Neuronal stem cell (in vitro differentiated cells): ENCODE measurements at regions not wholly inside any gene's neighbourhood (a gene's known extent, or its start where the extent isn't known, plus 50 kb on each side); places are given as distances from the start of the nearest gene placed in this dataset.

ENCODE experiments used
- DNase-seq: peaks from one replicate; pipeline ENCODE4 v3.0.0-alpha.2; 2013; ENCODE audit warnings: low spot score
- H2AFZ ChIP-seq: one replicate; pipeline ENCODE4 v1.6.1; 2013; ENCODE audit warnings: mild to moderate bottlenecking, low read length, inconsistent platforms
- H2AK5ac ChIP-seq: 2 replicates; pipeline ENCODE4 v1.6.1; 2013; ENCODE audit warnings: low read depth, mild to moderate bottlenecking, inconsistent platforms, low read length, moderate library complexity, mixed read lengths
- H2BK120ac ChIP-seq: 2 replicates; pipeline ENCODE4 v1.6.1; 2013; ENCODE audit warnings: low read depth, mild to moderate bottlenecking, inconsistent platforms, low read length, moderate library complexity, mixed read lengths
- H2BK12ac ChIP-seq: one replicate; pipeline ENCODE4 v1.6.1; 2013; ENCODE audit warnings: low read length, inconsistent platforms
- H2BK15ac ChIP-seq: 2 replicates; pipeline ENCODE4 v1.6.1; 2013; ENCODE audit warnings: mild to moderate bottlenecking, low read length, inconsistent platforms, mixed read lengths
- H2BK5ac ChIP-seq: one replicate; pipeline ENCODE4 v1.6.1; 2013; ENCODE audit warnings: inconsistent platforms, mild to moderate bottlenecking, low read length, moderate library complexity
- H3K14ac ChIP-seq: one replicate; pipeline ENCODE4 v1.6.1; 2013; ENCODE audit warnings: low read length, inconsistent platforms
- H3K18ac ChIP-seq: 2 replicates; pipeline ENCODE4 v1.6.1; 2013; ENCODE audit warnings: low read length, inconsistent platforms
- H3K23ac ChIP-seq: 2 replicates; pipeline ENCODE4 v1.6.1; 2013; ENCODE audit warnings: low read depth, mild to moderate bottlenecking, mixed read lengths, low read length, inconsistent platforms; ENCODE audit not compliant: poor library complexity
- H3K27ac ChIP-seq: replicated peaks from 3 replicates; pipeline ENCODE4 v1.5.1; 2013; ENCODE audit warnings: low read length, inconsistent platforms
- H3K27me3 ChIP-seq, 3 experiments: 2 replicates each; pipeline ENCODE4 v1.6.1; 2013; ENCODE audit warnings: low read length in 3 of 3, mild to moderate bottlenecking in 2 of 3, inconsistent platforms in 1 of 3, low read depth in 1 of 3, mixed read lengths in 1 of 3, moderate library complexity in 1 of 3; ENCODE audit not compliant: control insufficient read depth in 3 of 3, insufficient read depth in 3 of 3
- H3K36me3 ChIP-seq, 2 donors: replicated peaks in 1 of 2; 2 replicates each; pipeline ENCODE4 v1.6.1; 2013; ENCODE audit warnings: low read length in 2 of 2; ENCODE audit not compliant: control insufficient read depth in 2 of 2, insufficient read depth in 2 of 2
- H3K4ac ChIP-seq: 2 replicates; pipeline ENCODE4 v1.6.1; 2013; ENCODE audit warnings: inconsistent platforms, mild to moderate bottlenecking, low read length, moderate library complexity
- H3K4me1 ChIP-seq, 2 donors: 1 replicate in 1 of 2; 2 replicates in 1 of 2; pipeline ENCODE4 v1.6.1; 2013; ENCODE audit warnings: low read length in 2 of 2, low read depth in 1 of 2; ENCODE audit not compliant: control insufficient read depth in 2 of 2, insufficient read depth in 1 of 2
- H3K4me2 ChIP-seq: one replicate; pipeline ENCODE4 v1.6.1; 2013; ENCODE audit warnings: mild to moderate bottlenecking, low read length, inconsistent platforms; ENCODE audit not compliant: insufficient read depth, poor library complexity, severe bottlenecking
- H3K4me3 ChIP-seq, 2 donors: 2 replicates each; pipeline ENCODE4 v1.5.1; 2013; ENCODE audit warnings: low read length in 2 of 2, mild to moderate bottlenecking in 2 of 2, inconsistent platforms in 1 of 2, moderate library complexity in 1 of 2
- H3K79me1 ChIP-seq: one replicate; pipeline ENCODE4 v1.6.1; 2013; ENCODE audit warnings: low read depth, mild to moderate bottlenecking, inconsistent platforms, low read length, moderate library complexity
- H3K9ac ChIP-seq: one replicate; pipeline ENCODE4 v1.6.1; 2013; ENCODE audit warnings: mild to moderate bottlenecking, low read depth, low read length, inconsistent platforms; ENCODE audit not compliant: poor library complexity
- H3K9me3 ChIP-seq, 2 donors: replicated peaks in 1 of 2; 2 replicates each; pipeline versions ENCODE3 to v1.6.1; 2013; ENCODE audit warnings: low read length in 2 of 2, mild to moderate bottlenecking in 2 of 2, inconsistent platforms in 1 of 2, low read depth in 1 of 2, mixed read lengths in 1 of 2, moderate library complexity in 1 of 2; ENCODE audit not compliant: control insufficient read depth in 2 of 2, insufficient read depth in 1 of 2
- H4K8ac ChIP-seq: one replicate; pipeline ENCODE4 v1.6.1; 2013; ENCODE audit warnings: low read depth, mild to moderate bottlenecking, inconsistent platforms, low read length, moderate library complexity
- H4K91ac ChIP-seq: one replicate; pipeline ENCODE4 v1.6.1; 2013; ENCODE audit warnings: low read length, low read depth, mild to moderate bottlenecking, inconsistent platforms; ENCODE audit not compliant: poor library complexity
- WGBS, 2 donors: extraction: QIAGEN DNeasy Blood & Tissue Kit; methylation state at CpG; one replicate each; pipeline ENCODE4 v1.1.7; 2013; ENCODE audit warnings: missing lambda C conversion rate in 2 of 2, mixed read lengths in 1 of 2; ENCODE audit not compliant: insufficient read length in 2 of 2, insufficient replicate concordance in 1 of 2; ENCODE audit errors: extremely low coverage in 2 of 2; 5-methylcytosine and 5-hydroxymethylcytosine counted together

DNA sequence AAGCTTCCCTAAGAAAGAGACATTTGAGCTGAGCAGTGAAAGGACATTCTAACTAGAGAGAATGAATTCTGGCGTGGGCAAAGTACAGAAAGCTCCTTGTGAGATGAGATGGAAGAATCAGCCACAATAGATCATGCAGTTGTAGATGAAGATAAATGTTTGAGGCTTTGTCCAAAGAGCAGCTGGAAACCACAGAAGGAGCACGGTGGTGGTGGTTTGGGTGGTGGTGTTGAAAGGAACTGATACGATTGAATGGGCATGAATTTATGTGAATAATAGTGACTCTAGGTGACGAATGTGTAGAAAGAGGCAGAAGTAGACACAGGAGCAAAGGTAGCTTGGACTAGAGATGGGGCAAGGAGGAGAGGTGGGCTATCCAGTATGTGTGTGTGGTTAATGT, 260.5 kb upstream of the TMTC1 start:
- H3K27ac ChIP-seq, result no peak overlapping the region
- DNase-seq, result no peak
- no peak overlapping the region for H2BK12ac ChIP-seq

DNA sequence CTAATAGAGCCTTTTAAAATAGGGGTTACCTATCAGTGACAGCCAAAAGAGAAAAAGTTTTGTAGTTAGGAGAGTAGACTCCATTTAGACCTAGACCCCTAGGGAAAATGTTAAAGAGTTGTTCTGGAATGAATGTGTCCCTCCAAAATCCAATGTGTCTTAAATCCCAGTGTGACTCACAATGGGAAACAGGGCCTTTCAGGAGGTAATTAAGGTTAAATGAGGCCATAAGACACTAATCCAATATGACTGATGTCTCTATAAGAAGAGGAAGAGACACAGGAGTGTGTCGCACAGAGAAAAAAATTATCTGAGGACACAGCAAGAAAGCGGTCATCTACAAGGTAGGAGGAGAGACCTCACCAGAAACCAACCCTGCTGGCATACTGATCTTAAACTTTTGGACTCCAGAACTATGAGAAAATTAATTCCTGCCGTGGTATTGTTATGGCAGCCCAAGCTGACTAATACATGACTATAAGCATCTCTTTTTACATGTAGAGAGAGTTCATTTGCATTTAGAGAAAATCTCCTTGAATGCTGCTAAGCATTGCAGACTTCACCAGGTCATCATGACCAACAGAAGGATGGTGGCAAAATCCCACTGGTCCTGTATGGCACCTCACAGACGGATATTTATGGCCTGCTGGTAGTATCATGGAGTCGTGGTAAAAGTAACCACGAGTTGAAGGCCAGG, 259.6 kb upstream of the TMTC1 start:
- H4K91ac ChIP-seq, result no peak overlapping the region
- H2BK12ac ChIP-seq, result no peak overlapping the region
- no peak overlapping the region for H3K9ac ChIP-seq
- H2BK15ac ChIP-seq, result no peak overlapping the region
- no CpG with 5 or more reads among the region's 6 CpGs for WGBS, 2 donors
- no peak for DNase-seq
- no peaks in the 10 kb centered on the region for H3K27me3 ChIP-seq
- H3K4ac ChIP-seq, result no peak overlapping the region
- no peak overlapping the region for H3K18ac ChIP-seq
- no peak overlapping the region for H2AK5ac ChIP-seq
- H3K36me3 ChIP-seq, result no peaks in the 10 kb centered on the region
- H3K4me1 ChIP-seq, result peaks cover 0 to 2% of the 10 kb centered on the region in 2 donors
- H3K79me1 ChIP-seq, result no peaks in the 10 kb centered on the region
- no peak overlapping the region for H2BK120ac ChIP-seq
- peaks cover 0 to 3% of the 10 kb centered on the region in 2 donors for H3K9me3 ChIP-seq
- H3K14ac ChIP-seq, result no peak overlapping the region
- H3K23ac ChIP-seq, result no peak overlapping the region
- no peak overlapping the region for H2AFZ ChIP-seq
- no peak overlapping the region for H3K27ac ChIP-seq
- no peak overlapping the region for H2BK5ac ChIP-seq
- no peak overlapping the region for H3K4me2 ChIP-seq
- no peak overlapping the region for H3K4me3 ChIP-seq
- H4K8ac ChIP-seq, result no peak overlapping the region

More for the DNA sequence above, 260.5 kb upstream of the TMTC1 start:
- Histone ChIP-seq H2AK5ac (no peak overlapping the region), H3K18ac (no peak overlapping the region), H3K9ac (no peak overlapping the region), H3K23ac (no peak overlapping the region), H3K9me3 (peaks cover 0 to 3% of the 10 kb centered on the region in 2 donors), H4K91ac (no peak overlapping the region), H3K14ac (no peak overlapping the region), H3K4me2 (no peak overlapping the region), H3K36me3 (no peaks in the 10 kb centered on the region), H4K8ac (no peak overlapping the region), H2BK15ac (no peak overlapping the region), H2AFZ (no peak overlapping the region), H3K27me3 (no peaks in the 10 kb centered on the region), H3K4me1 (peaks cover 0 to 2% of the 10 kb centered on the region in 2 donors), H3K79me1 (no peaks in the 10 kb centered on the region), H3K4me3 (no peak overlapping the region), H2BK120ac (no peak overlapping the region), H3K4ac (no peak overlapping the region), H2BK5ac (no peak overlapping the region)
- WGBS, 2 donors, result 100% methylated on average over 1 of the region's 4 CpGs; no CpG with 5 or more reads in 1 of the 2 donors

DNA sequence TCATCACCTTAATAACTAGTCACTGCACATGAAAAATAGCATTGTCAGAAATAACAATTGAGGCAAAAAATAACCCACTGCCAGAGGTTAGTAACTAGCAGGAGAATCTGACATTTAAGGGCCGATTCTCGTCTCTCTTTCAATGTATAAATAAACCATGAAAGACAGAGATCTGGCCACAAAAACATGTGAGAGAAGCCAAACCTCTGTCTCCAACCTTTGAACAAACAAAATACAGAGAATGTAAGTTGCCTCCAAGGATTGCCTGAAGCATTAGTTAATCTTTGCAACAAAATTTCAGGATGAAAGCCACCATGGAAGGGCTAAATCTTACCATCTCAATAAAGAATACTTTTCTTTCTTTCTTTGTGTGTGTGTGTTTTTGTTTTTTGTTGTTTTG, 257.4 kb upstream of the TMTC1 start:
- Histone ChIP-seq H3K18ac (no peak overlapping the region), H3K36me3 (no peaks in the 10 kb centered on the region), H3K4me1 (no peaks in the 10 kb centered on the region), H3K4me2 (no peak overlapping the region), H3K14ac (no peak overlapping the region), H2BK15ac (no peak overlapping the region), H3K9me3 (peaks cover 0 to 3% of the 10 kb centered on the region in 2 donors), H3K27ac (no peak overlapping the region), H2AFZ (no peak overlapping the region), H3K23ac (no peak overlapping the region), H2AK5ac (no peak overlapping the region), H2BK120ac (no peak overlapping the region), H2BK5ac (no peak overlapping the region), H4K8ac (no peak overlapping the region), H3K4ac (no peak overlapping the region), H4K91ac (no peak overlapping the region), H3K9ac (no peak overlapping the region), H3K4me3 (no peak overlapping the region), H3K79me1 (no peaks in the 10 kb centered on the region), H3K27me3 (no peaks in the 10 kb centered on the region), H2BK12ac (no peak overlapping the region)
- no peak for DNase-seq
- WGBS, 2 donors, result no CpG with 5 or more reads among the region's 2 CpGs

DNA sequence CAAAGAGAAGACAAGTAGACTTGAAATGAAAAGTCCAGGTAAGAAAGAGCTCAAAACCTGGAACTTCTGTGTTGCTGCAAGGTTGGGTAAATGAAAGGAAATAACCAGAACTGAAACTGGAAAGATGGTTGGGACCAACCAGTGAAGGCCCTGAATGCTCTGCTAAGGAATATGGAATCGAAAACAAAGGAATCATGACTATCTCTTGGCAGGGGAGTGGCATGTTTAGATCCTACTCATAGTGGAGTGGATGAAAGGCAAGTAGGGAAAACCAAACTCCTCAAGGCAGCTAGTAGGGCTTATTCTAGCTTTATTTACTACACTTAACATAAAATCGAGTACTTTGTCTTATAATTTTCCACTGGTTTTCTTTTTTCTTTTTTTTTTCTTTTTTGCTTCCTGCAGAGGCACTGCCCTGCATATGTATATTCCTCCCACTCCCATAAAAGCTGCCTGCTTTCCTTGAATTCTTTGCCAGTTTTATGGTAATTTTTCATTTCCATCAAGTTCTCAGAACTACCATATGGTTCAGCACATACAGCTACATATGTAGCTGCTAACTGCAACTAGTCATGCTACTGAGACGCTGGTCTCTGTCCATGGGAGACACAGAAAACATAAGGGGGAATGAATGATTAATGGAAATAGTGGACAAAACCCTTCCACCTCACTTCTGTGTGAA, 247.1 kb upstream of the TMTC1 start:
- Histone ChIP-seq H3K9ac (no peak overlapping the region), H2AK5ac (no peak overlapping the region), H4K91ac (no peak overlapping the region), H3K27me3 (no peaks in the 10 kb centered on the region), H3K36me3 (no peaks in the 10 kb centered on the region), H3K4me1 (peaks cover 2 to 3% of the 10 kb centered on the region in 2 donors), H3K18ac (no peak overlapping the region), H3K4me2 (no peak overlapping the region), H3K79me1 (no peaks in the 10 kb centered on the region), H3K23ac (no peak overlapping the region), H3K27ac (no peak overlapping the region), H2BK120ac (no peak overlapping the region), H3K14ac (no peak overlapping the region), H3K4ac (no peak overlapping the region), H3K9me3 (no peaks in the 10 kb centered on the region), H3K4me3 (no peak overlapping the region), H2BK15ac (no peak overlapping the region), H2AFZ (no peak overlapping the region), H4K8ac (no peak overlapping the region), H2BK12ac (no peak overlapping the region), H2BK5ac (no peak overlapping the region)
- DNase-seq, result no peak
- WGBS, 2 donors, result no CpG with 5 or more reads among the region's 3 CpGs
